ENCODE measurements at regions not wholly inside any gene's neighbourhood (a gene's known extent, or its start where the extent isn't known, plus 50 kb on each side); places are given as distances from the start of the nearest gene placed in this dataset.
"Not testable (repeated sequence)": the region's sequence is repeated elsewhere in the genome, so short reads cannot be mapped to it uniquely, and the experiment has no call there.

- no peak for DNase-seq
Measured at GRCh38 chr13:64725492-64725891, 2504.6 kb downstream of the PCDH9 start.

GRCh38 chr13:64723724-64724123, 2506.4 kb downstream of the PCDH9 start:
- no peak for DNase-seq

DNA sequence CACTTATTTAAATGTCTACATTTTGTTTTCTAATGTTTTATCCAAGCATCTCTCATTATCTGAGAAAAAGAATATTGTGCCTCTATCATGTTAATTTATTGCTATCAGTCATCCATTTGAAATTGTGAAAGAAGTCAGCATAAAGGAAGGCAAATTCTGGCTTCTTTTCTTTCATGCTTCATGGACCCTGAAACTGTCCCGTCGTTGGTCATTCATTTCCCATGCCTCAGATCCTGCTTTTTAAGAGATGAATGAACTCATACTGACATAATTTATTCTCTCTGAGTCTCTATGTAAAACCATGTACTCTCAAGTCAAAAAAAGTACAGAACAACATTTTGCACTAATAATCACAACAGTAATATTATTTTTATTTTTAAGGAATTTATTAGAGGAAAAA, 2512.0 kb downstream of the PCDH9 start:
- no peak for DNase-seq

- no peak for DNase-seq
Measured at GRCh38 chr13:64716936-64717335, 2513.2 kb downstream of the PCDH9 start.

- DNase-seq = no peak
Measured at GRCh38 chr13:64709079-64709478, 2521.1 kb downstream of the PCDH9 start.

- DNase-seq = no peak
Measured at GRCh38 chr13:64704121-64704649, 2526.0 kb downstream of the PCDH9 start.

- DNase-seq = no peak
Measured at GRCh38 chr13:64697226-64697625, 2532.9 kb downstream of the PCDH9 start.

GRCh38 chr13:64688893-64689677, 2541.1 kb downstream of the PCDH9 start:
- DNase-seq = no peak

GRCh38 chr13:64686536-64686935, 2543.6 kb downstream of the PCDH9 start:
- DNase-seq = not testable (repeated sequence)

DNA sequence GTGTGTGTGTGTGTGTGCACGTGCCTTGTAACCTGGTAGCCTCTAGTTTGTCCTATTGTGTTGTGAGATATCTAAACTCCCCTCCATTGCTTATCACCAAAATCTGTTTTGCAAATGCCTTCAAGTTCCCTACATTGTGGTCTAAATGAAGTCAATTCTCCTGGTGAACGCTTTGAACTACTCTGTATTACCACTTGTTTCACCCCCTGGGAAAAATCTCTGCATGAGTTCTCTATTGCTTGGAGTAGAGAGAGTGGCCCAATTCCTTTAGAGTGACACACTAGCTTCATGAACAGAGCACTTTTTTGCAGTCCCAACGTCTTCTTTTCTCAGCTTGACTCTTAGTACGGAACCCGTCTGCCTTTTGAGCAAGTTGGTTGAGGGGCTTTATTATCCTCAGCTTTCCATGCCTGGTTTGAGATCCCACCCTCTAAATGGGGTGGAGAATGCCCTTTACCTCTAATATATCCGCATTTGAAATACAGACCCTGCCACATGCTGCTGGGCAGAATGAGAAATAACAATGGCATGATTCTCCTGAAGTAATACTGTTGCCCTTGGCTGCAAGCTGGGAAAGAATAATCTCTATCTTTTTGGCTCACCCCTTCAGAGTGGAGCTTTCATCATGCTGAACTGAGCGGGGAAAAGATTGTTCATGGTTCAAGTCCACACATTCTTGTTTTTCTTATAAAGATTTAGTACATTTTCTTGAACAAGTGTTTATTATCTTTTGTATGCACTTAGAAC, 2545.3 kb downstream of the PCDH9 start:
- no peak for DNase-seq

GRCh38 chr13:64684108-64684507, 2546.0 kb downstream of the PCDH9 start:
- no peak for DNase-seq

DNA sequence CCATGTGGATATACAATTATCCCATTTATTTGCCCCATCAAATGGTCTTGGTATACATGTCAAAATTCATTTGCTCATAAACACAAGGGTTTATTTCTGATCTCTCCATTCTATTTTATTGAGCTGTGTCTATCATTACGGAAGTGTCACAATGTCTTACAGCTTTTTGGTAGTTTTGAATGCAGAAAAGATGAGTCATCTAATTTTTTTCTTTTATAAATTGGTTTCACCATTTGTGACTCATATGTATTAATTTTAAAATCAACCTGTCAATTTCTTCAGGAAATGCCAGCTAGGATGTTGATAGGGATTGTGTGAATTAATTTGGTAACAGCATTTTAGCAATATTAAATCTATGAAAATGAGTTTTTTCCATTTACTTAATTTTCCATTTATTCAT, 2549.4 kb downstream of the PCDH9 start:
- no peak for DNase-seq

- DNase-seq = no peak
Measured at GRCh38 chr13:64675255-64675892, 2554.8 kb downstream of the PCDH9 start.

DNA sequence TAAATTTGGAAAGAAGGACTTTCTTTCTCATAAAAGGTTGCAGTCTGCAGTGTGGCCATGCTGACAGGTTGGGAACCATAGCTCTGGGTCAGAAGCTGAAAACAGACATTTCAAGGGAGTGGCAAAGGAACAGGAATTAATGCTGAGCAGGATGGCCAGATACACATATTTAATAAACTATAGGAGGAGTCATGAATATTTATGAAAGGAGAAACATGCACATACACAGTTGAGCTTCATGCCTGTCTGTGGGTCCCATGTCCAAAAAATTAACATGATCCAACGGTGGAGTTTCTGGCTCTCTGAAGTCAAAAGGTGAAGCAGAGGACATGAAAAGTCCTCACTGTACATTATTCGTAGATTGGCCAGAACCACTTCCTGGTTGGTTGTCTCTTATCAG, 2556.0 kb downstream of the PCDH9 start:
- no peak for DNase-seq

DNA sequence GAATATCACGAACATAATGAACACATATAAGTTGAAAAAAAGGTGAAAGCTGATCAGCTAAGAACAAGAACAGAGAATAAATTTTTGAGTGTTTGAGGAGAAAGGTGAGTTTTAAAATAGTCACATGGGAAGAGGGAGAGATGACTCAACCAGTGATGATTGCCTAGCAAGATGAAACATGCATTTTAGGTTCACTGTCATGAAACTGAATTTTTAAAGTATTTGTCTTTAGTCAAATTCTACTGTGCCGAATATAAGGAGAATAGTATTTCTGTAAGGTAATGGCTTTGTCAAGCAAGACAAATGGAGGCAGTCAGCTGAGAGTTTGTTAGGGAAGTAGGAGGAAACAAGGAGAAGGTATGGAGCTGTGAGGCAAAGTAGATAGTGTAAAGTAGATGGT, 2557.4 kb downstream of the PCDH9 start:
- DNase-seq = no peak

- no peak for DNase-seq
Measured at GRCh38 chr13:64662887-64663593, 2567.1 kb downstream of the PCDH9 start.

DNA sequence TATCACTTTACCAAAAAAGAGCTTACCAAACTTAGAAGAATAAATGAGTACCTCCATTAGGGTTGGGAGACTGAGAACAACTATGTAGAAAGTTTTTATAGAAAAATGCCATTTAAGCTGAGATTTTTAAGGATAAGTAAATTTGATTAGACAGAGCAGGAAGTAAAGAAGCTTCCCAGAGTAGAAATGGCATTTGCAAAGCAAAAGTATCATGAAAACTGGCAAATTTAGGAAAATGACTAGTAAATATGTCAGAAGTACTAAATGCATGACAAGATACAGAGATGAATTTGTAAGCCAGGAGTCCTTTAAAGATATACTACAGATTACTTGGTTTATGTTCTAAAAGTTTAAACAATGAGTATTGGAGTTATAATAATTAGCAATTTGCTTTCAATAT, 2581.8 kb downstream of the PCDH9 start:
- no peak for DNase-seq

- DNase-seq = no peak
Measured at GRCh38 chr13:64643066-64643465, 2587.1 kb downstream of the PCDH9 start.

GRCh38 chr13:64640002-64640401, 2590.1 kb downstream of the PCDH9 start:
- DNase-seq = no peak

DNA sequence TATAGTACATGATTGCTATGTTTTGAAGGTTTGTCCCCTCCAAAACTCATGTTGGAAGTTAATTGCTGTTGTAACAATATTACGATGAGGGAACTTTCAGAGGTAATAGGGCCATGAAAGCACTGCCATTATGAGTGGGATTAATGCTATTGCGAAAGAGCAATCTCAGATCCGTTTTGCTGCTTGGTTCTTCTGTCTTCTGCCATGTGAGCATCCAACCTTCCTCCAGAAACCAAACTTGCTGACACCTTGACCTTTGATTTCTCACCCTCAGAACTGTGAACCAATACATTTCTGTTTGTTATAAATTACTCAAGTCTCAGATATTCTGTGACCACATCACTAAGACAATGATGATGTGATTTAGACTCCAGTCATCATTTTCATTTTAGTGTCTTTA, 2590.9 kb downstream of the PCDH9 start:
- no peak for DNase-seq

- no peak for DNase-seq
Measured at GRCh38 chr13:64633948-64634347, 2596.2 kb downstream of the PCDH9 start.

DNA sequence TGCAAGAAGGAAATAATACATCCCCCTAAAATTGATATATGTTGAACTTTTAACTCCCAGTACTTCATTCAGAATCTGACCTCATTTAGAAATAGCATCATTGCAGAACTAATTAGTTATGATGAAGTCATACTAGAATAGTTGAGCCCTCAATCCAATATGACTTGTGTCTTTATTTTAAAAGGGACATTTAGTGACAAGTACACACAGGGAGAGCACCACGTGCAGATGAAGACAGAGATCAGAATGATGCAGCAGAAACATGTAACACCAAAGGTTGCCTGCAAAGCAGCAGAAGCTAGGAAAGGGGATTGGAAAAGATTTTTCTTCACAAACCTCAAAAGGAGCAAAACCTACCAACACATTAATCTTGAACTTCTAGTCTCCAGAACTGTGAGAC, 2602.5 kb downstream of the PCDH9 start:
- DNase-seq = no peak

GRCh38 chr13:64626105-64626504, 2604.0 kb downstream of the PCDH9 start:
- DNase-seq = no peak
